ENCODE measurements at regions not wholly inside any gene's neighbourhood (a gene's known extent, or its start where the extent isn't known, plus 50 kb on each side); places are given as distances from the start of the nearest gene placed in this dataset.

GRCh38 chr17:5800646-5801045 is 216.3 kb upstream of the NLRP1 start:
- intact Hi-C loops (cut with DNase I): no loop called here
- no peak for ATAC-seq

GRCh38 chr17:5804251-5804650 is 219.9 kb upstream of the NLRP1 start:
- no peak for ATAC-seq
- intact Hi-C loops (cut with DNase I): no loop called here
- DNase-seq (ENCODE audit: missing footprints): no peak

More at GRCh38 chr17:5800646-5801045, 216.3 kb upstream of the NLRP1 start:
- DNase-seq (ENCODE audit: missing footprints): no peak

GRCh38 chr17:5809056-5809455 is 224.7 kb upstream of the NLRP1 start:
- ATAC-seq (no peak), DNase-seq (ENCODE audit: missing footprints) (no peak)
- intact Hi-C loops (cut with DNase I): no loop called here

- intact Hi-C loops (cut with DNase I): no loop called here
- ATAC-seq (no peak), DNase-seq (ENCODE audit: missing footprints) (no peak)
Observed at GRCh38 chr17:5809580-5810188, 225.4 kb upstream of the NLRP1 start.

- DNase-seq (ENCODE audit: missing footprints) (no peak), ATAC-seq (no peak)
- intact Hi-C loops (cut with DNase I): no loop called here
Observed at GRCh38 chr17:5812590-5812989, 228.3 kb upstream of the NLRP1 start.

GRCh38 chr17:5813357-5813756 is 229.0 kb upstream of the NLRP1 start:
- DNase-seq (ENCODE audit: missing footprints) (no peak), ATAC-seq (no peak)
- intact Hi-C loops (cut with DNase I): no loop called here

GRCh38 chr17:5815396-5815795 is 231.1 kb upstream of the NLRP1 start:
- DNase-seq (ENCODE audit: missing footprints) (no peak), ATAC-seq (no peak)
- intact Hi-C loops (cut with DNase I): no loop called here

GRCh38 chr17:5816491-5817070 is 232.3 kb upstream of the NLRP1 start:
- intact Hi-C loops (cut with DNase I): no loop called here
- DNase-seq (ENCODE audit: missing footprints): no peak
- ATAC-seq: no peak

- ATAC-seq: no peak
- intact Hi-C loops (cut with DNase I): no loop called here
- DNase-seq (ENCODE audit: missing footprints): no peak
Observed at GRCh38 chr17:5817475-5818395, 233.4 kb upstream of the NLRP1 start.

- intact Hi-C loops (cut with DNase I): no loop called here
- DNase-seq (ENCODE audit: missing footprints): no peak
Observed at GRCh38 chr17:5819396-5819795, 235.1 kb upstream of the NLRP1 start.

GRCh38 chr17:5819921-5820685 is 235.8 kb upstream of the NLRP1 start:
- ATAC-seq (no peak), DNase-seq (ENCODE audit: missing footprints) (no peak)
- intact Hi-C loops (cut with DNase I): no loop called here

More at GRCh38 chr17:5819396-5819795, 235.1 kb upstream of the NLRP1 start:
- no peak for ATAC-seq

GRCh38 chr17:5820721-5821456 is 236.6 kb upstream of the NLRP1 start:
- DNase-seq (ENCODE audit: missing footprints) (no peak), ATAC-seq (no peak)
- intact Hi-C loops (cut with DNase I): no loop called here

- ATAC-seq (no peak), DNase-seq (ENCODE audit: missing footprints) (no peak)
- intact Hi-C loops (cut with DNase I): no loop called here
Observed at GRCh38 chr17:5821803-5822202, 237.5 kb upstream of the NLRP1 start.

GRCh38 chr17:5822281-5823060 is 238.2 kb upstream of the NLRP1 start:
- no peak for DNase-seq (ENCODE audit: missing footprints)
- intact Hi-C loops (cut with DNase I): no loop called here
- ATAC-seq: no peak

- intact Hi-C loops (cut with DNase I): no loop called here
- no peak for ATAC-seq
- DNase-seq (ENCODE audit: missing footprints): no peak
Observed at GRCh38 chr17:5823219-5823618, 238.9 kb upstream of the NLRP1 start.

GRCh38 chr17:5825717-5826330 is 241.5 kb upstream of the NLRP1 start:
- DNase-seq (ENCODE audit: missing footprints): no peak
- ATAC-seq: no peak
- intact Hi-C loops (cut with DNase I): no loop called here

- DNase-seq (ENCODE audit: missing footprints): no peak
- intact Hi-C loops (cut with DNase I): no loop called here
- no peak for ATAC-seq
Observed at GRCh38 chr17:5826384-5826783, 242.1 kb upstream of the NLRP1 start.
